ENCODE measurements at regions not wholly inside any gene's neighbourhood (a gene's known extent, or its start where the extent isn't known, plus 50 kb on each side); places are given as distances from the start of the nearest gene placed in this dataset.
"Not testable (repeated sequence)": the region's sequence is repeated elsewhere in the genome, so short reads cannot be mapped to it uniquely, and the experiment has no call there.

DNA sequence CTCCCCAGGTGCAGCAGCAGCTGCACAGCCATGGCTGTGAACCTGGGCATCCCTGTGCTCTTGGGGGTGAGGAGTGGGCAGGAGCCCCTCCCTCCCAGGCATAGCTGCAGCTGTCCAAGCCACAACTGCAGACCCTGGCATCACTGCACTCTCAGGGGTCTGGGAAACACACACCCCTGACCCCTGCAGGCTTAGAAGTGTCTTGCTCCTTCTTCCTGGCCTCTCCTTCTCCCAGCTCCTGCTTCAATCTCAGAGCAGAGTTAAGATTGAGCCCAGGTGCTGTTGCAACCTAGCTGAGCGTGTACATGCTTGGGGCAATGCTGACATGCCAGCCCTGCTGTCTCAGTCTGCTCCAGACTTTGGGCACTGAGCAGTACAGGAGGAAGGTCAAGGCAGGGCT lies 833.6 kb downstream of the FLRT2 start:
- no peak for DNase-seq (ENCODE audit: low spot score)

DNA sequence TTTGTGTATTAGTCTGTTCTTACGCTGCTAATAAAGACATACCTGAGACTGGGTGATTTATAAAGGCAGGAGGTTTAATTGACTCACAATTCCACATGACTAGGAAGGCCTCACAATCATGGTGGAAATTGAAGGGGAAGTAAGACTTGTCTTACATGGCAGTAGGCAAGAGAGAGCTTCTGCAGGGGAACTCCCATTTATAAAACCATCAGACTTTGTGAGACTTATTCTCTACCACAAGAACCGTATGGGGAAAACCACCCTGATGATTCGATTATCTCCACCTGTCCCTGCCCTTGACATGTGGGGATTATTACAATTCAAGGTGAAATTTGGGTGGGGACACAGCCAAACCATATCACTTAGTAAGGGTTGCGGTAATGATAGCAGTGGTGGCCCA lies 833.1 kb downstream of the FLRT2 start:
- no peak for DNase-seq (ENCODE audit: low spot score)

GRCh38 chr14:86357876-86358275 lies 827.9 kb downstream of the FLRT2 start:
- no peak for DNase-seq (ENCODE audit: low spot score)

GRCh38 chr14:86357119-86357518 lies 827.2 kb downstream of the FLRT2 start:
- DNase-seq (ENCODE audit: low spot score) = no peak

GRCh38 chr14:86346818-86347384 lies 817.0 kb downstream of the FLRT2 start:
- no peak for DNase-seq (ENCODE audit: low spot score)

DNA sequence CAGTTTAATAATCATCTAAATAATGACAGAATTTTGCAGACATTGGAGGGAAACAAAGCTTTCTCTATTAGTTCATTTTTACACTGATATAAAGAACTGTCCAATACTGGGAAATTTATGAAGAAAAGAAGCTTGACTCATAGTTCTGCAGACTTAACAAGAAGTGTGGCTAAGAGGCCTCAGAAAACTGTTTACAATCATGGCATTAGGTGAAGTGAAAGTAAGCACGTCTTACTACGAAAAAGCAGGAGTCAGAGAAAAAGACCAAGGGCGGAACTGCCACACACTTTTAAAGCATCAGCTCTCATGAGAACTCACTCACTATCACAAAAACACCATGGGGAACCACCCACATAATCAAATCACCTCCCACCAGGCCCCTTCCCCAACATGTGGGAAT lies 804.4 kb downstream of the FLRT2 start:
- no peak for DNase-seq (ENCODE audit: low spot score)

- no peak for DNase-seq (ENCODE audit: low spot score)
These were observed 803.5 kb downstream of the FLRT2 start for GRCh38 chr14:86333493-86333892.

DNA sequence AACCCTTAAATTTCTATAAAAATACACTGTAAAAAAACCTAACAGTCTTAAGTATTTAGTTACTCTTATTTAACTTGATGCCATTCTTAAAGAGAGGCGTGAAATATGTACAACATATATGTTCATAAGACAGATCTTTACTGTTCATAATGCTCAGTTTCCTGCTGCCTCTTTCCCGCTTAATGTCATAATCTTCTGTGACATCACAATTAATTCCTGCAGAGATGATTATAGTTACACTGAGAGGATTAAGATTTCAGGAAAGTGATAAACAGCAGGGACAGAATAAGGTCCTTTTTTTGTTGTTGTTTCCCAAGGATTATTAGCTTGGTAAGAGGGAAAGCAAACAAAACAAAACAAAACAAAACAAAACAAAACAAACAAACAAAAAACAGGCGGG lies 801.4 kb downstream of the FLRT2 start:
- no peak for DNase-seq (ENCODE audit: low spot score)

DNA sequence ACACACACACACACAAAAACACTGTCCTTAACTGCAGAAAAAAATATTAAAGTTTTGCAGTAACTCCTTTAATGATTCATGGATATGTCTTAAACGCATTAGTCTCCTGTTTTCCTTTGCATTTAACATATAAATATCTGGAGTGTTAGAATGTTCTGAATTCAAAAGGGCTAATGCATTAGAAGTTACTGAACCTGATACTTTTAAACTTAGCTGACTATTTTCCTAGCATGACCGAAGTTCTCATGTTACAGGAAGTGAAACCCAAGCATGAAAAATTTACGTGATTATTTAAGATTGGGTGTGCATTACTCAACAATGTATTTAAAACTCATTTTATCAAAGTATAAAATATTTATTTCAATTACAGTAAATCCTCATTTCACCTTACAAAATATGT lies 791.2 kb downstream of the FLRT2 start:
- DNase-seq (ENCODE audit: low spot score) = no peak

- not testable (repeated sequence) for DNase-seq (ENCODE audit: low spot score)
These were observed 782.3 kb downstream of the FLRT2 start for GRCh38 chr14:86312154-86312665.

GRCh38 chr14:86311151-86311550 lies 781.2 kb downstream of the FLRT2 start:
- DNase-seq (ENCODE audit: low spot score) = no peak

GRCh38 chr14:86310611-86311010 lies 780.7 kb downstream of the FLRT2 start:
- no peak for DNase-seq (ENCODE audit: low spot score)

- no peak for DNase-seq (ENCODE audit: low spot score)
These were observed 780.2 kb downstream of the FLRT2 start for GRCh38 chr14:86310148-86310547.

DNA sequence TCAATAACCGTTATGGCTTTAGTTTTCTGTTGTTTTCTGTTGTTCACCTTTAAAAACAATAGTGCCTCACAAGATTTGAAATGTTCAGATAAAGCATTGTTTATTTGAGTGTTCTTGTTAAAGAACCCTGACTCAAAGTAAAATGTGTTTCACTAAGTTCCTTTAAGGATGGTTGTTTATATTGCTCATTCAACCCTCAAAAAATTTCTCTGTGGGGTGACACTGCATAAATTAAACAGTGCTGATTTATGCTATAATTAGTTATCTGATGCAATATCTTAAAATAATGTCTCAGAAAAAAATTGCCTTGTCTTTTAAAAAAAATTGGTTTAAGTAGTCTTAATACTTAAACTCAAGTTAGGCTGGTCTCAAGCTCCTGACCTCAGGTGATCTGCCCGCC lies 775.1 kb downstream of the FLRT2 start:
- no peak for DNase-seq (ENCODE audit: low spot score)

DNA sequence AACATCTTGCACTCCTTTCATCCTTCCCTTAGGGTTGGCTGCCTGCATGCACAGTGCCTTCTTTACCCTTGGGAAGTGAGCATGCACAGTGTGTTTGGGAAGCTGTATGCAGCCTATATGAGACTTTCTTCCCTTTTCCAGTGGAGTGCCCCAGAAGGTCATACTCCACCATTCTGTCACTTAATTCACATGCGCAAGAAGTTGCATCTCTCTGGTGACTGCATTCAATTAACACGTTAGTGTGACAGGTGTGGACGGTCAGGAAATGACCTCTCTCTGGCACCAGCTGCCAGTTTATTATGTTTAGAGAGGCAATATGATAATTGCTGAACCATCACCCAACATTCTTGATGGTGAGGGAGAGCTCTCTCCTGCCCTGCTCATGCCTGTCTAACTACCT lies 770.0 kb downstream of the FLRT2 start:
- no peak for DNase-seq (ENCODE audit: low spot score)

GRCh38 chr14:86296173-86296572 lies 766.2 kb downstream of the FLRT2 start:
- no peak for DNase-seq (ENCODE audit: low spot score)

- no peak for DNase-seq (ENCODE audit: low spot score)
These were observed 758.4 kb downstream of the FLRT2 start for GRCh38 chr14:86288336-86288735.

DNA sequence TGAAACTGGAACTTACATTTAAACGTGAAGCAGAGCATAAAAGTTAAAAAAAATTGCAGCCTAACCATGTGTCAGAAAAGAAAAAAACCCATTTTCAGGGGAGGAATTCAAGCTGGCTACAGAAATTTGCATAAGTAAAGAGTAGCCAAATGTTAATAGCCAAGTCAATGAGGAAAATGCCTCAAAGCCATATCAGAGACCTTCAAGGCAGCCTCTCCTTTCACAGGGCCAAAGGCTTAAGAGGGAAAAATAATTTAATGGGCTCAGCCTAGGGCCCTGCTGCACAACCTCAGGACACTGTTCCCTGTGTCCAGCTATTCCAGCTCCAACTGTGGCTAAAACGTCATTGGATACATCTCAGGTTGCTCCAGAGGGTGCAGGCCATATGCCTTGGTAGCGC lies 749.5 kb downstream of the FLRT2 start:
- DNase-seq (ENCODE audit: low spot score) = no peak

DNA sequence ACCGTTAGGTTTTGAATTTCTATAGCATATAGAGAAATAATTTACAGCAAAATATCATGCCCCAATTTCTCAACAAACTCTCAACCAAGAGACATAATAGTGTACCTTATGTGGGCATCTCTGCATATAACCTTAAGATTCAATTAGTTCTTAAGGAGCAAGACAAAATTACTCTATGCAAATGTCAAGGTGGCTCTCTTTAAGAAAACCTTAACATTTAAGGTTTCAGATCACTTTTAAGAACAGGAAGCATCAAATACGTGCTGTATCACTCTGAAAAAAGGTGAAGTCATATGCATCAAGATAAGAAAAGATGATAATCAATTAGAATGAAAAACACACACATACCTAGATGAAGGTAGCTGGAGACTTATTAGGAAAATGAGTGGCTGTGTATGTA lies 728.0 kb downstream of the FLRT2 start:
- DNase-seq (ENCODE audit: low spot score) = no peak

DNA sequence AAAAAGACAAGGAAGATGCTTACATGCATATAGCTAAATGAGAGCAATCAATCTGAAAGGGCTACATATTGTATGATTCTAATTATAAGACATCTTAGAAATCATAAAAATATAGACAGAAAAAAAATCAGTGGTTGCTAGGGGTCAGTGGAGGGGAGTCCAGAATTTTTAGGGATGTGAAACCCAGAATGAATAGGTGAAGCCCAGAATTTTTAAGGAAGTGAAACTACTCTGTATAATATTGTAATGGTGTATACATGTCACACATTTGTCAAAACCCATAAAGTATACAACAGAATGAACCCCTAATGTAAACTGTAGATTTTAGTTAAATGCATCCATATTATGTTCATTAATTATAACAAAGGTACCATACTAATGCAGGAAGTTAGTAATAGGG lies 713.2 kb downstream of the FLRT2 start:
- DNase-seq (ENCODE audit: low spot score) = no peak

GRCh38 chr14:86237733-86238132 lies 707.8 kb downstream of the FLRT2 start:
- DNase-seq (ENCODE audit: low spot score) = no peak

DNA sequence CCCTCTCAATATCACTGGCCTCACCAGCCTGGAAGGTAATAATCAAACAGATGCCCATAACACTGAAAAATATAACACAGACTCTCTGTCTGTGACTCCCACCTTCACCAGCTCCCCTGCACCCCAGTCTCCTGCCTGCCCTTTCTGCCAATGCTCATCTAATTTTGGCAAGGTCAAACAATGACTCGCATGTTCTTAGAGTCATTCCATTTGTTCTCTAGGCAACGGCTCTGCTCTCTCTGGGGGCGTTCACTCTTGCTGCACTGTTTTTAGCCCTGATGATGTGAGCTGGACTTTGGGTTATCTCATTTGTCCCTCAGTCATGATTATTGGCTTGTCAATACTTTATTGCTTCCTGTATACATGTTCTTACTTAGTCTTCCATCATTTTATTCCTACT lies 691.8 kb downstream of the FLRT2 start:
- no peak for DNase-seq (ENCODE audit: low spot score)

GRCh38 chr14:86221000-86221399 lies 691.1 kb downstream of the FLRT2 start:
- DNase-seq (ENCODE audit: low spot score) = no peak

- DNase-seq (ENCODE audit: low spot score) = no peak
These were observed 687.6 kb downstream of the FLRT2 start for GRCh38 chr14:86217523-86217922.

DNA sequence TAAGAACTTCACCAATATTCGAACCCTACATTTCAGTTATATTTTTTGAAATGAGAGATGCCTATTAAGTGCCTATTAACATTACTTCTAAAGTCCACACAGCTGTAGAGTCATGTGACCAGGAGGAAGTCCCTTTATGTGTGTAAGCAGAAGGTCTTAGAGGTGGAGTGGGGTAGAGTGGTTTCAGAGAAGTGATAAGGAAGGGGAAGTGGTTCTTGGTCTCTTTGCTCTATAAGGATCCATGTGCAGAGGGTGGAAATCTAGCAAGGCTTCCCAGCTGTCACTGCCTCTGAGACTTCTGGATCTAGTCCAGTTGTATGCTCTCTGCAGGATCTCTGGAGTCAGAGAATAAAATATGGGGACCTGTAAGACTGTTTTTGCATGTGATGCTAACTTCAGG lies 673.9 kb downstream of the FLRT2 start:
- no peak for DNase-seq (ENCODE audit: low spot score)
